ENCODE measurements at regions not wholly inside any gene's neighbourhood (a gene's known extent, or its start where the extent isn't known, plus 50 kb on each side); places are given as distances from the start of the nearest gene placed in this dataset.

GRCh38 chr20:52536040-52536439 lies 344.5 kb upstream of the ZFP64 start:
- Histone ChIP-seq H3K27me3 (replicated peaks in 1 of 7) (no peaks in the 10 kb centered on the region), H3K4me1 (no peaks in the 10 kb centered on the region), H3K9me3 (peaks cover 0 to 7% (median 0%) of the 10 kb centered on the region in 8 donors), H3K4me3 (no peak overlapping the region), H3K36me3 (no peaks in the 10 kb centered on the region), H3K27ac (no peak overlapping the region)
- TF ChIP-seq CTCF (IDR thresholded peaks at IDR 0.05 in 8 of 11, conservative IDR thresholded peaks at IDR 0.05 in 3 of 11): no peak
- no peak for TF ChIP-seq POLR2A (IDR thresholded peaks at IDR 0.05)
- no peak for TF ChIP-seq POLR2AphosphoS5 (IDR thresholded peaks at IDR 0.05)
- intact Hi-C loops (cut with DNase I; ENCODE audit: low total_unique reads): no loop called here
- no peak for DNase-seq
- 78 to 92% (median 88%) methylated on average over 1 of the region's 1 CpG for WGBS, 5 donors

- 81 to 89% (median 84%) methylated on average over 4 of the region's 4 CpGs for WGBS, 5 donors
- intact Hi-C loops (cut with DNase I; ENCODE audit: low total_unique reads): no loop called here
- no peak overlapping the region for H3K27ac ChIP-seq
- no peak for DNase-seq
- no peaks in the 10 kb centered on the region for H3K36me3 ChIP-seq
- no peak overlapping the region for H3K4me3 ChIP-seq
- H3K4me1 ChIP-seq: no peaks in the 10 kb centered on the region
- TF ChIP-seq POLR2AphosphoS5 (IDR thresholded peaks at IDR 0.05) (no peak), POLR2A (IDR thresholded peaks at IDR 0.05) (no peak), CTCF (IDR thresholded peaks at IDR 0.05 in 8 of 11, conservative IDR thresholded peaks at IDR 0.05 in 3 of 11) (no peak)
- peaks cover 0 to 4% (median 0%) of the 10 kb centered on the region in 7 donors for H3K27me3 ChIP-seq (replicated peaks in 1 of 7)
- peaks cover 0 to 7% (median 0%) of the 10 kb centered on the region in 8 donors for H3K9me3 ChIP-seq
These were observed 343.0 kb upstream of the ZFP64 start for GRCh38 chr20:52534616-52535015.

GRCh38 chr20:52533401-52533800 lies 341.8 kb upstream of the ZFP64 start:
- H3K27ac ChIP-seq: no peak overlapping the region
- no peak for TF ChIP-seq POLR2AphosphoS5 (IDR thresholded peaks at IDR 0.05)
- no peak for TF ChIP-seq POLR2A (IDR thresholded peaks at IDR 0.05)
- no peak for TF ChIP-seq CTCF (IDR thresholded peaks at IDR 0.05 in 8 of 11, conservative IDR thresholded peaks at IDR 0.05 in 3 of 11)
- no peak overlapping the region for H3K4me3 ChIP-seq
- 65 to 100% (median 89%) methylated on average over 1 of the region's 1 CpG for WGBS, 5 donors
- H3K4me1 ChIP-seq: no peaks in the 10 kb centered on the region
- peaks cover 0 to 7% (median 0%) of the 10 kb centered on the region in 8 donors for H3K9me3 ChIP-seq
- intact Hi-C loops (cut with DNase I; ENCODE audit: low total_unique reads): no loop called here
- H3K36me3 ChIP-seq: no peaks in the 10 kb centered on the region
- no peak for DNase-seq
- peaks cover 0 to 12% (median 0%) of the 10 kb centered on the region in 7 donors for H3K27me3 ChIP-seq (replicated peaks in 1 of 7)

GRCh38 chr20:52532674-52533073 lies 341.1 kb upstream of the ZFP64 start:
- intact Hi-C loops (cut with DNase I; ENCODE audit: low total_unique reads): no loop called here

More at GRCh38 chr20:52532674-52533073, 341.1 kb upstream of the ZFP64 start:
- Histone ChIP-seq H3K36me3 (no peaks in the 10 kb centered on the region), H3K27me3 (replicated peaks in 1 of 7) (peaks cover 0 to 12% (median 0%) of the 10 kb centered on the region in 7 donors), H3K27ac (no peak overlapping the region), H3K4me3 (no peak overlapping the region), H3K9me3 (peaks cover 0 to 7% (median 0%) of the 10 kb centered on the region in 8 donors), H3K4me1 (no peaks in the 10 kb centered on the region)
- 82 to 94% (median 83%) methylated on average over 5 of the region's 5 CpGs for WGBS, 5 donors
- no peak for DNase-seq
- TF ChIP-seq CTCF (IDR thresholded peaks at IDR 0.05 in 8 of 11, conservative IDR thresholded peaks at IDR 0.05 in 3 of 11) (no peak), POLR2AphosphoS5 (IDR thresholded peaks at IDR 0.05) (no peak), POLR2A (IDR thresholded peaks at IDR 0.05) (no peak)

Data from spleen (tissue), 11 donors.